Endothelial cell (in vitro differentiated cells): ENCODE measurements at regions not wholly inside any gene's neighbourhood (a gene's known extent, or its start where the extent isn't known, plus 50 kb on each side); places are given as distances from the start of the nearest gene placed in this dataset.

Experiments
- DNase-seq: peaks from one replicate; pipeline ENCODE4 v3.0.0; 2021; ENCODE audit warnings: low spot score
- H3K27ac Mint-ChIP-seq: one replicate; pipeline ENCODE4 v1.8.0; 2021; ENCODE audit warnings: mixed read lengths, inconsistent platforms; ENCODE audit not compliant: unreplicated experiment
- H3K27me3 Mint-ChIP-seq: one replicate; pipeline ENCODE4 v1.8.0; 2021; ENCODE audit warnings: mild to moderate bottlenecking, moderate library complexity, mixed read lengths, inconsistent platforms; ENCODE audit not compliant: unreplicated experiment
- H3K36me3 Mint-ChIP-seq: one replicate; pipeline ENCODE4 v1.8.0; 2021; ENCODE audit warnings: mild to moderate bottlenecking, low read depth, mixed read lengths, inconsistent platforms; ENCODE audit not compliant: unreplicated experiment
- H3K4me1 Mint-ChIP-seq: one replicate; pipeline ENCODE4 v1.8.0; 2021; ENCODE audit warnings: mild to moderate bottlenecking, mixed read lengths, inconsistent platforms; ENCODE audit not compliant: unreplicated experiment
- H3K4me3 Mint-ChIP-seq: one replicate; pipeline ENCODE4 v1.8.0; 2021; ENCODE audit warnings: mild to moderate bottlenecking, mixed read lengths, inconsistent platforms; ENCODE audit not compliant: unreplicated experiment
- H3K9me3 Mint-ChIP-seq: one replicate; pipeline ENCODE4 v1.8.0; 2021; ENCODE audit warnings: mixed read lengths, inconsistent platforms; ENCODE audit not compliant: unreplicated experiment
- TF ChIP-seq, protein P1 (sequence below): fragments of 200-600 bp; sonication (generic); IDR thresholded peaks from one replicate; pipeline ENCODE4 v1.5.0; 2021; ENCODE audit warnings: antibody characterized with exemption; ENCODE audit not compliant: unreplicated experiment

DNA sequence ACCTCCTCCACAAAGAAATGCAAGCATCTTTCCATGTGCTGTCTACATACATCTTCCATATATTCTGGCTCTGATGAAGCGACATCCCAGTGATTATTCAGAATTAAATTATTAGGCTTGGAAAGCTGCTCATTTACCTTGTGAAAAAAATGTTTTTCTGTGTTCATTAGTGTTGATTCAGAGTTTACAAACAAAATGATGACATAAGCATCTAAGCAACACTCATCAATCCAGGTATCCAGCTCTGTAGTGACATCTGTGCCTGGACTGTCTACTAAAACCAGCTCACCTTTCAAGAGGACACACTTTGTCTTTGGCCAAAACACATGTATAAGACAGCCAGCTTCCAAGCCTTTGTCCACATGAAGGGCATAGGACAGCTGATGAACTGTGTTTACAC is 51.1 kb upstream of the SPATA31C2 start:
- H3K4me1 Mint-ChIP-seq, result no peaks in the 10 kb centered on the region
- no peaks in the 10 kb centered on the region for H3K36me3 Mint-ChIP-seq
- TF ChIP-seq, protein P1, sequence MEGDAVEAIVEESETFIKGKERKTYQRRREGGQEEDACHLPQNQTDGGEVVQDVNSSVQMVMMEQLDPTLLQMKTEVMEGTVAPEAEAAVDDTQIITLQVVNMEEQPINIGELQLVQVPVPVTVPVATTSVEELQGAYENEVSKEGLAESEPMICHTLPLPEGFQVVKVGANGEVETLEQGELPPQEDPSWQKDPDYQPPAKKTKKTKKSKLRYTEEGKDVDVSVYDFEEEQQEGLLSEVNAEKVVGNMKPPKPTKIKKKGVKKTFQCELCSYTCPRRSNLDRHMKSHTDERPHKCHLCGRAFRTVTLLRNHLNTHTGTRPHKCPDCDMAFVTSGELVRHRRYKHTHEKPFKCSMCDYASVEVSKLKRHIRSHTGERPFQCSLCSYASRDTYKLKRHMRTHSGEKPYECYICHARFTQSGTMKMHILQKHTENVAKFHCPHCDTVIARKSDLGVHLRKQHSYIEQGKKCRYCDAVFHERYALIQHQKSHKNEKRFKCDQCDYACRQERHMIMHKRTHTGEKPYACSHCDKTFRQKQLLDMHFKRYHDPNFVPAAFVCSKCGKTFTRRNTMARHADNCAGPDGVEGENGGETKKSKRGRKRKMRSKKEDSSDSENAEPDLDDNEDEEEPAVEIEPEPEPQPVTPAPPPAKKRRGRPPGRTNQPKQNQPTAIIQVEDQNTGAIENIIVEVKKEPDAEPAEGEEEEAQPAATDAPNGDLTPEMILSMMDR, result no peak
- H3K4me3 Mint-ChIP-seq, result no peak overlapping the region
- no peaks in the 10 kb centered on the region for H3K27me3 Mint-ChIP-seq
- no peak overlapping the region for H3K27ac Mint-ChIP-seq
- H3K9me3 Mint-ChIP-seq, result no peaks in the 10 kb centered on the region
- DNase-seq, result no peak
